ENCODE measurements at regions not wholly inside any gene's neighbourhood (a gene's known extent, or its start where the extent isn't known, plus 50 kb on each side); places are given as distances from the start of the nearest gene placed in this dataset.

DNA sequence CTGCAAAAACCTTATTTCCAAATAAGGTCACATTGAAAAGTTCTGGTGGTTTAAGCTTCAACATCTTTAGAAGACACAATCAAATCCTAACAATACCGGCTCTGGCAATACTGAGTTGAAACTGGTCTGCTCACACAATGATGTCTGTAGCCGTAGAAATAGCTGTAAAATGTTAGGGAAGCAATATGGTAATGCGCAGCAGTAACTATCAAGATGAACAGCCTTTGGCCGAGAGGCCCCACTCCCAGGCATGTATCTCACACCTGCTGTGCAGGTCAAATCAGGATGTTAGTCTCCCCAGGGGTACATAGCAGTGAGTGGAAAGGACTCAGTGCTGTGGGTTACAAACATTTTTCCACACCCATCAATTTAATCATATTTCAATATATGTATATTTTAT is 207.1 kb downstream of the KATNAL1 start (continued):
- TF ChIP-seq NANOG (IDR thresholded peaks at IDR 0.05; ENCODE audit: borderline replicate concordance) (no peak), JUNB (IDR thresholded peaks at IDR 0.05; ENCODE audit: unreplicated experiment) (no peak), POLR2AphosphoS5 (IDR thresholded peaks at IDR 0.05; ENCODE audit: low read depth) (no peak), CREB1 (CRISPR knock-in tag; IDR thresholded peaks at IDR 0.05; ENCODE audit: low read depth) (no peak)
- TF ChIP-seq, protein P1, sequence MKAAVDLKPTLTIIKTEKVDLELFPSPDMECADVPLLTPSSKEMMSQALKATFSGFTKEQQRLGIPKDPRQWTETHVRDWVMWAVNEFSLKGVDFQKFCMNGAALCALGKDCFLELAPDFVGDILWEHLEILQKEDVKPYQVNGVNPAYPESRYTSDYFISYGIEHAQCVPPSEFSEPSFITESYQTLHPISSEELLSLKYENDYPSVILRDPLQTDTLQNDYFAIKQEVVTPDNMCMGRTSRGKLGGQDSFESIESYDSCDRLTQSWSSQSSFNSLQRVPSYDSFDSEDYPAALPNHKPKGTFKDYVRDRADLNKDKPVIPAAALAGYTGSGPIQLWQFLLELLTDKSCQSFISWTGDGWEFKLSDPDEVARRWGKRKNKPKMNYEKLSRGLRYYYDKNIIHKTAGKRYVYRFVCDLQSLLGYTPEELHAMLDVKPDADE (IDR thresholded peaks at IDR 0.05): no peak

DNA sequence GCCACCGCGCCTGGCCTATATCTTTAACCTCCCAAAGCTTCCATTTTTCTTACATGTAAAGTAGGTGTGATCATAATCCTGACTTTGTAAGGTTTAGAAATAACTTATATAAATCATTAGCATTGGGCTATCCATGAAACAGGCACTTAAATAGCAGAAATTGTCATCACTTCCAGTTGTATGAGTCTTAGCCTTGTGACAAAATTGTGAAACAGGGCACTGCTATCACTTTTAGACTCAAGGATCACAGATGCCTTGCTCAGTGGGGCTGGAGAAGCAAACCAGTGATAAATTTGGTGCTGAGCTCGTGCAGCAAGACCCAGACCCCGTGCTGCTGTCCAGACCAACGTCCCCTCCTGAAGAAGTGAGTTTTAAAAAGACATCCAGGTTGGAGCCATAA is 209.7 kb downstream of the KATNAL1 start:
- no peak overlapping the region for H3K4me2 ChIP-seq
- no peak for TF ChIP-seq EZH2phosphoT487 (IDR thresholded peaks at IDR 0.05; ENCODE audit: unreplicated experiment)
- TF ChIP-seq, protein P1 (IDR thresholded peaks at IDR 0.05): no peak
- TF ChIP-seq, protein P2, sequence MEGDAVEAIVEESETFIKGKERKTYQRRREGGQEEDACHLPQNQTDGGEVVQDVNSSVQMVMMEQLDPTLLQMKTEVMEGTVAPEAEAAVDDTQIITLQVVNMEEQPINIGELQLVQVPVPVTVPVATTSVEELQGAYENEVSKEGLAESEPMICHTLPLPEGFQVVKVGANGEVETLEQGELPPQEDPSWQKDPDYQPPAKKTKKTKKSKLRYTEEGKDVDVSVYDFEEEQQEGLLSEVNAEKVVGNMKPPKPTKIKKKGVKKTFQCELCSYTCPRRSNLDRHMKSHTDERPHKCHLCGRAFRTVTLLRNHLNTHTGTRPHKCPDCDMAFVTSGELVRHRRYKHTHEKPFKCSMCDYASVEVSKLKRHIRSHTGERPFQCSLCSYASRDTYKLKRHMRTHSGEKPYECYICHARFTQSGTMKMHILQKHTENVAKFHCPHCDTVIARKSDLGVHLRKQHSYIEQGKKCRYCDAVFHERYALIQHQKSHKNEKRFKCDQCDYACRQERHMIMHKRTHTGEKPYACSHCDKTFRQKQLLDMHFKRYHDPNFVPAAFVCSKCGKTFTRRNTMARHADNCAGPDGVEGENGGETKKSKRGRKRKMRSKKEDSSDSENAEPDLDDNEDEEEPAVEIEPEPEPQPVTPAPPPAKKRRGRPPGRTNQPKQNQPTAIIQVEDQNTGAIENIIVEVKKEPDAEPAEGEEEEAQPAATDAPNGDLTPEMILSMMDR (conservative IDR thresholded peaks at IDR 0.05; ENCODE audit: low read depth in 2 of 2): no peak
- TF ChIP-seq NANOG (IDR thresholded peaks at IDR 0.05; ENCODE audit: borderline replicate concordance): no peak
- no peak for TF ChIP-seq STAT1 (IDR thresholded peaks at IDR 0.05; ENCODE audit: unreplicated experiment)
- TF ChIP-seq ZNF114 (CRISPR knock-in tag; IDR thresholded peaks at IDR 0.05): no peak
- TF ChIP-seq EZH2 (IDR thresholded peaks at IDR 0.05; ENCODE audit: low read depth, unreplicated experiment): no peak
- TF ChIP-seq ZNF331 (CRISPR knock-in tag; IDR thresholded peaks at IDR 0.05; ENCODE audit: low read depth): no peak
- no peak for TF ChIP-seq JUNB (IDR thresholded peaks at IDR 0.05; ENCODE audit: unreplicated experiment)
- TF ChIP-seq, protein P3, sequence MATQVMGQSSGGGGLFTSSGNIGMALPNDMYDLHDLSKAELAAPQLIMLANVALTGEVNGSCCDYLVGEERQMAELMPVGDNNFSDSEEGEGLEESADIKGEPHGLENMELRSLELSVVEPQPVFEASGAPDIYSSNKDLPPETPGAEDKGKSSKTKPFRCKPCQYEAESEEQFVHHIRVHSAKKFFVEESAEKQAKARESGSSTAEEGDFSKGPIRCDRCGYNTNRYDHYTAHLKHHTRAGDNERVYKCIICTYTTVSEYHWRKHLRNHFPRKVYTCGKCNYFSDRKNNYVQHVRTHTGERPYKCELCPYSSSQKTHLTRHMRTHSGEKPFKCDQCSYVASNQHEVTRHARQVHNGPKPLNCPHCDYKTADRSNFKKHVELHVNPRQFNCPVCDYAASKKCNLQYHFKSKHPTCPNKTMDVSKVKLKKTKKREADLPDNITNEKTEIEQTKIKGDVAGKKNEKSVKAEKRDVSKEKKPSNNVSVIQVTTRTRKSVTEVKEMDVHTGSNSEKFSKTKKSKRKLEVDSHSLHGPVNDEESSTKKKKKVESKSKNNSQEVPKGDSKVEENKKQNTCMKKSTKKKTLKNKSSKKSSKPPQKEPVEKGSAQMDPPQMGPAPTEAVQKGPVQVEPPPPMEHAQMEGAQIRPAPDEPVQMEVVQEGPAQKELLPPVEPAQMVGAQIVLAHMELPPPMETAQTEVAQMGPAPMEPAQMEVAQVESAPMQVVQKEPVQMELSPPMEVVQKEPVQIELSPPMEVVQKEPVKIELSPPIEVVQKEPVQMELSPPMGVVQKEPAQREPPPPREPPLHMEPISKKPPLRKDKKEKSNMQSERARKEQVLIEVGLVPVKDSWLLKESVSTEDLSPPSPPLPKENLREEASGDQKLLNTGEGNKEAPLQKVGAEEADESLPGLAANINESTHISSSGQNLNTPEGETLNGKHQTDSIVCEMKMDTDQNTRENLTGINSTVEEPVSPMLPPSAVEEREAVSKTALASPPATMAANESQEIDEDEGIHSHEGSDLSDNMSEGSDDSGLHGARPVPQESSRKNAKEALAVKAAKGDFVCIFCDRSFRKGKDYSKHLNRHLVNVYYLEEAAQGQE (IDR thresholded peaks at IDR 0.05; ENCODE audit: unreplicated experiment): no peak
- no peak for TF ChIP-seq CREB1 (CRISPR knock-in tag; IDR thresholded peaks at IDR 0.05; ENCODE audit: low read depth)
- TF ChIP-seq POLR2AphosphoS5 (IDR thresholded peaks at IDR 0.05; ENCODE audit: low read depth): no peak

More for the DNA sequence above, 209.7 kb downstream of the KATNAL1 start:
- no peak overlapping the region for H3K4me3 ChIP-seq
- H3K4me1 ChIP-seq (ENCODE audit: insufficient read depth): no peaks in the 10 kb centered on the region
- H3K27ac Mint-ChIP-seq: no peak overlapping the region
- no peaks in the 10 kb centered on the region for H3K36me3 ChIP-seq (ENCODE audit: insufficient read depth)
- no peak overlapping the region for H2AFZ ChIP-seq
- no peaks in the 10 kb centered on the region for H3K27me3 ChIP-seq (ENCODE audit: insufficient read depth)
- no peak overlapping the region for H3K27ac ChIP-seq (ENCODE audit: low read depth)
- no peak overlapping the region for H3K4me3 Mint-ChIP-seq
- no peaks in the 10 kb centered on the region for H4K20me1 ChIP-seq (replicated peaks; ENCODE audit: insufficient read depth)
- H3K9me3 Mint-ChIP-seq: no peaks in the 10 kb centered on the region
- no peaks in the 10 kb centered on the region for H3K79me2 ChIP-seq (replicated peaks; ENCODE audit: insufficient read depth)
- no peaks in the 10 kb centered on the region; the same call in 2 of the 3 replicates for H3K36me3 Mint-ChIP-seq (ENCODE audit: low read depth)
- ATAC-seq: no peak
- H3K4me1 Mint-ChIP-seq: peaks cover 4% of the 10 kb centered on the region; the same call in 1 of the 3 replicates
- H3K9me2 ChIP-seq (ENCODE audit: insufficient read depth): 0 out of 2 replicates have a peak, but pooled peaks cover 1% of the 10 kb centered on the region
- no peak for DNase-seq (ENCODE audit: low spot score)
- no peaks in the 10 kb centered on the region for H3F3A ChIP-seq (replicated peaks; ENCODE audit: low read depth)
- peaks cover 6% of the 10 kb centered on the region for H3K27me3 Mint-ChIP-seq (ENCODE audit: insufficient read depth, low read depth, poor library complexity)

Data from GM23338 (cell line).